GM21528 (cell line): ENCODE measurements at regions not wholly inside any gene's neighbourhood (a gene's known extent, or its start where the extent isn't known, plus 50 kb on each side); places are given as distances from the start of the nearest gene placed in this dataset.
"Not testable (repeated sequence)": the region's sequence is repeated elsewhere in the genome, so short reads cannot be mapped to it uniquely, and the experiment has no call there.

Experiments
- ATAC-seq: cut with Tn5 transposase; IDR thresholded peaks from one replicate; pipeline ENCODE4 v1.9.1; 2021; ENCODE audit warnings: mild to moderate bottlenecking, moderate library complexity; ENCODE audit not compliant: unreplicated experiment, low FRiP score

GRCh38 chr3:170712798-170713197 lies 126.9 kb upstream of the SLC7A14 start:
- ATAC-seq, result no peak

- no peak for ATAC-seq
These were observed 126.5 kb upstream of the SLC7A14 start for GRCh38 chr3:170712336-170712735.

- no peak for ATAC-seq
These were observed 125.9 kb upstream of the SLC7A14 start for GRCh38 chr3:170711786-170712185.

GRCh38 chr3:170709046-170709445 lies 123.2 kb upstream of the SLC7A14 start:
- ATAC-seq, result no peak

GRCh38 chr3:170707899-170708298 lies 122.0 kb upstream of the SLC7A14 start:
- ATAC-seq, result no peak

GRCh38 chr3:170705131-170705530 lies 119.3 kb upstream of the SLC7A14 start:
- no peak for ATAC-seq

DNA sequence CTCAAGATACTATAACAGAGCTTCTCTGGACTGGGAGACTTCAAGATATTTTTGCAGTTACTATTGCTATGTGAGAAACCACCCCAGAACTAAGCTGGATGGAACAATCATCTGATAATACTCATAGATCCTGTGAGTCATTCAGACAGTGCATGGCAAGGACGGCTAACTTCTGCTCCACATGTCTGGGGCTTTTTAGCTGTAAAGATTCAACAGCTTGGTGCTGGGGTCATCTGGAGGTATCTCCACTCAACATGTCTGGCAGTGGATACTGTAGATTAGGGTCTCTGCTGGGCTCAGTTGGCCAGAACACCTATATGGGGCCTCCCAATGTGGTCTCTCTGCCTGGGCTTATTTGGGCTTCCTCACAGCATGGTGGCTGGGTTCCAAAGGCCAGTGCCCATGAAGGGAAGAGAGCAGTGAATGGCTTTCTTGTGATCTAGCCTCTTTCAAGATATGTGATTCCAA lies 117.3 kb upstream of the SLC7A14 start:
- ATAC-seq, result no peak

DNA sequence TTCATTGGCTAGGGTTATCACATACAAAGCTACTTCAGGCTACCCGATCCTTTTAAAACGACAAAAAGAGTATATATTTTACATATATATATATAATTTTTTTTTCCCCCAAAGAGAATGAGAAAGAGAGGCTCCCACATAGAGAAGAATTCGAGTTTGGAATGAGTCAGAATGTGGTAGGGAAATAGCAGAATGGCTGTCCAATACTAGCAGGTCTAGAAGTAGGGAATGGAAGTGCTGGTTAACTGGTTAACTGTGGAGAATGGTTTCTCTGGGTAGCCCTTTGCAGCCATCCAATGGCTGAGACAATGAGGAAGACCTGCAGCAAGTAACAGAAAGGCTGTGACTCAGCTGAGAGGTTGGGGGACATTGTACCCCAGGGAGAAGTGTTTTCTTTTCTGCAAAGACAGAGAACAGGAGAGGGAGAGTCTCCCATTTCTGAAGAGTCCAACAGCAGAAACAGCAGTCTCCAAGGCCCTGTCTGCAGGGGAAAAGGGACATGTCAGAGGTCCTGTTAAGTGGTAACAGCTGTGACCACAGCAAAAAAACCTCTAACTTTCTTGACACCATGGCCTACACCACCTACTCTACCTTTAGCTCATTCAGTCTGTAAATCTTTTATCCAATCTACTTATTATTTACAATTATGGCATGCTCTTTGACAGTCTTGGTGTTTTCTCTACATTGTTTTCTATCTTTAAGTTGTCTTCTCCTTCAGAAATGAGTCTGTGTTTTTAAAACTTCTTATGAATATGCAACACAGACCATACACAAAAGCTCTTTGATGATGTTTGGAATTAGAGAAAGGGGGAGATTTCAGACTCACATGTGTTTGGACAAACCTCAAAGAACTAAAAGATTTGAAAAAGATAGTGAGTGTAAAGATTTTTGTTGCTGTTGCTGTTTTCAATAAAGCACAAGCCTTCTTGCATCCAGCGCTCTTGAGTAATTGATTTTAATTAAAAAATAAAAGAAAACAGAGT lies 116.1 kb upstream of the SLC7A14 start:
- ATAC-seq, result no peak

DNA sequence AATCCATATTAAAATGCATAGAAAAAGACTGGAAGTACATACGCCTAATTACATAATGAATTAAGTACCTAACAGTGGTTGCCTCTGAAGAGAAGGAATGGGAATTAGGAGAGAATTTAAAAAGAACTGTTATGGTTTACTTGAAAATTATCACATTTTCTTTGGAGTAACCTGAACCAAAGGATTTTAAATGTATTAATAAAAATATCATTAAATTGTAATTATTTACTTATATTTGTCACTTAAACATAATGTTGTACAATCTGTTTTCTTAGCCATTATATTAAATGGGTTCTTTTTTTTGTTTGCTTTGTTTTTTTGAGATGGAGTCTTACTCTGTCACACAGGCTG lies 114.2 kb upstream of the SLC7A14 start:
- no peak for ATAC-seq

GRCh38 chr3:170699158-170700053 lies 113.5 kb upstream of the SLC7A14 start:
- ATAC-seq, result no peak

GRCh38 chr3:170697908-170698307 lies 112.0 kb upstream of the SLC7A14 start:
- no peak for ATAC-seq

- no peak for ATAC-seq
These were observed 111.3 kb upstream of the SLC7A14 start for GRCh38 chr3:170697131-170697530.

- ATAC-seq, result no peak
These were observed 109.7 kb upstream of the SLC7A14 start for GRCh38 chr3:170695486-170696064.

- no peak for ATAC-seq
These were observed 106.8 kb upstream of the SLC7A14 start for GRCh38 chr3:170692720-170693119.

GRCh38 chr3:170690661-170690981 lies 104.7 kb upstream of the SLC7A14 start:
- ATAC-seq, result no peak

- no peak for ATAC-seq
These were observed 104.2 kb upstream of the SLC7A14 start for GRCh38 chr3:170689893-170690660.

- ATAC-seq, result no peak
These were observed 103.5 kb upstream of the SLC7A14 start for GRCh38 chr3:170689296-170689829.

- not testable (repeated sequence) for ATAC-seq
These were observed 102.3 kb upstream of the SLC7A14 start for GRCh38 chr3:170688222-170688621.

DNA sequence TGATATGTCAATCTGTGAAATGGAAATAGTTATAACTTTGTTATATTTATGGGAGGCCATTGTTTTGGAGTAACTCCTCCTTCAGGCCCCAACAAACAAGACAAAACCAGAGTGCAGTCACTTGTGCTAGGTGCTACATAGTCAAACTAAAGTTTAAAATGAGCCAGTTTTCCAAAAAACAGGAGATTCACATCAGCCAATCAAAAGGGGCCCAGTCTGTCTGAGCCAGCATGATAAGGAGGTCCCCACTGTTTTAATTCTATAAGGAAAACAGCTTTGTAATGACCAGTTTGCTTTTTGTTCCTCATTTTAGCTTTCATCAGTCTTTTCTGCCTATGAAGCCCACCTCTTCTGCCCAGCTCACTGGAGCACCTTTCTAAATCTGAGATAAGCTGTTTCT lies 94.7 kb upstream of the SLC7A14 start:
- no peak for ATAC-seq

- ATAC-seq, result no peak
These were observed 93.3 kb upstream of the SLC7A14 start for GRCh38 chr3:170679190-170679589.
